Testis (tissue), 2 donors: ENCODE measurements at regions not wholly inside any gene's neighbourhood (a gene's known extent, or its start where the extent isn't known, plus 50 kb on each side); places are given as distances from the start of the nearest gene placed in this dataset.

Source experiments
- POLR2A ChIP-seq: fragments of 450-650 bp; IDR thresholded peaks from one replicate; pipeline ENCODE4 v1.6.1; 2017; ENCODE audit warnings: antibody characterized with exemption, mild to moderate bottlenecking, moderate library complexity
- TF ChIP-seq, protein P1 (sequence below), 3 experiments: fragments of 450-650 bp in 2 of 3; fragments of 200-600 bp in 1 of 3; sonication (generic) in 1 of 3; IDR thresholded peaks; one replicate each; pipeline ENCODE4 v1.5.1; 2016 to 2019; ENCODE audit warnings: antibody characterized with exemption in 3 of 3, mild to moderate bottlenecking in 2 of 3, moderate library complexity in 1 of 3

DNA sequence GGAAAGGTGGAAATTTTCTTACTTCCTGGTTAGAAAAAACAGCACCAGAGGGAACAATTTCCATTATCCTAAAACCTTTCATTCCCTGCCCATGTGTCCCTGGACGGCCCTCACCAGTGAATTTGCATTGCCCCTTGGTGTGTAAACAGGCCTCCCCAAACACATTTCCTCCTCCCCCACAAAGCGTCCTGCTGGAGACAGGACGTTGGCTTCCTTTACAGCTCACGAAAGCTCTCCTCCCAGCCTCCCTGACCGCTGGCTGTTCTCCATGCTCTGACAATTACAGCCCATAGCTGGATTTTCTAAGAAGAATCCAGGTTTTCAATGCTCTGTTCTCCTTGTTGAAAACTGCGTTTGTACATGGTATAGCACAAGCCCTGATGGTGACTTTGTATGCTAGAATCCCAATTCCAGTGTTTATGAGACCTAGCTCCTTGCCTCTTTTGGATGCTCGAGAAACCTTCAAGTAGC, 724.2 kb upstream of the CELF2 start:
- no peak for TF ChIP-seq POLR2A
- TF ChIP-seq, protein P1, sequence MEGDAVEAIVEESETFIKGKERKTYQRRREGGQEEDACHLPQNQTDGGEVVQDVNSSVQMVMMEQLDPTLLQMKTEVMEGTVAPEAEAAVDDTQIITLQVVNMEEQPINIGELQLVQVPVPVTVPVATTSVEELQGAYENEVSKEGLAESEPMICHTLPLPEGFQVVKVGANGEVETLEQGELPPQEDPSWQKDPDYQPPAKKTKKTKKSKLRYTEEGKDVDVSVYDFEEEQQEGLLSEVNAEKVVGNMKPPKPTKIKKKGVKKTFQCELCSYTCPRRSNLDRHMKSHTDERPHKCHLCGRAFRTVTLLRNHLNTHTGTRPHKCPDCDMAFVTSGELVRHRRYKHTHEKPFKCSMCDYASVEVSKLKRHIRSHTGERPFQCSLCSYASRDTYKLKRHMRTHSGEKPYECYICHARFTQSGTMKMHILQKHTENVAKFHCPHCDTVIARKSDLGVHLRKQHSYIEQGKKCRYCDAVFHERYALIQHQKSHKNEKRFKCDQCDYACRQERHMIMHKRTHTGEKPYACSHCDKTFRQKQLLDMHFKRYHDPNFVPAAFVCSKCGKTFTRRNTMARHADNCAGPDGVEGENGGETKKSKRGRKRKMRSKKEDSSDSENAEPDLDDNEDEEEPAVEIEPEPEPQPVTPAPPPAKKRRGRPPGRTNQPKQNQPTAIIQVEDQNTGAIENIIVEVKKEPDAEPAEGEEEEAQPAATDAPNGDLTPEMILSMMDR (IDR thresholded peaks at IDR 0.05), result no peak
